GM23338 (cell line): ENCODE measurements at regions not wholly inside any gene's neighbourhood (a gene's known extent, or its start where the extent isn't known, plus 50 kb on each side); places are given as distances from the start of the nearest gene placed in this dataset.

ENCODE experiments used
- ATAC-seq: fragments of 200-7000 bp; cut with Tn5 transposase; 3 replicates; pipeline ENCODE4 v1.9.1; 2020
- DNase-seq: peaks from one replicate; pipeline ENCODE4 v3.0.0-alpha.2; 2015; ENCODE audit warnings: low spot score
- H2AFZ ChIP-seq: fragments of 200-600 bp; sonication (generic); 2 replicates; pipeline ENCODE4 v1.8.0; 2016; ENCODE audit warnings: antibody characterized with exemption, mild to moderate bottlenecking, moderate library complexity
- H3F3A ChIP-seq: fragments of 200-600 bp; sonication (generic); replicated peaks from 2 replicates; pipeline ENCODE4 v1.8.0; 2017; ENCODE audit warnings: antibody characterized with exemption, mixed run types, low read depth
- H3K27ac ChIP-seq: fragments of 200-600 bp; sonication (generic); 2 replicates; pipeline ENCODE4 v1.6.1; 2016; ENCODE audit warnings: low read depth
- H3K27me3 ChIP-seq: fragments of 200-600 bp; sonication (generic); 2 replicates; pipeline ENCODE4 v1.8.0; 2016; ENCODE audit warnings: mild to moderate bottlenecking, mixed run types, moderate library complexity; ENCODE audit not compliant: insufficient read depth
- H3K36me3 ChIP-seq: fragments of 200-600 bp; sonication (generic); 2 replicates; pipeline ENCODE4 v1.8.0; 2016; ENCODE audit warnings: mild to moderate bottlenecking; ENCODE audit not compliant: insufficient read depth
- H3K4me1 ChIP-seq: fragments of 200-600 bp; sonication (generic); 2 replicates; pipeline ENCODE4 v1.8.0; 2016; ENCODE audit warnings: mild to moderate bottlenecking, moderate library complexity; ENCODE audit not compliant: insufficient read depth
- H3K4me2 ChIP-seq: fragments of 200-600 bp; sonication (generic); 2 replicates; pipeline ENCODE4 v1.7.1; 2017; ENCODE audit warnings: mixed run types
- H3K4me3 ChIP-seq: fragments of 200-600 bp; sonication (generic); 2 replicates; pipeline ENCODE4 v1.6.1; 2016; ENCODE audit warnings: mixed run types
- H3K79me2 ChIP-seq: fragments of 200-600 bp; sonication (generic); replicated peaks from 2 replicates; pipeline ENCODE4 v1.8.0; 2017; ENCODE audit warnings: mild to moderate bottlenecking; ENCODE audit not compliant: insufficient read depth
- H3K9me2 ChIP-seq: fragments of 200-600 bp; sonication (generic); 2 replicates; pipeline ENCODE4 v1.8.0; 2017; ENCODE audit not compliant: insufficient read depth
- H4K20me1 ChIP-seq: fragments of 200-600 bp; sonication (generic); replicated peaks from 2 replicates; pipeline ENCODE4 v1.8.0; 2017; ENCODE audit warnings: mild to moderate bottlenecking; ENCODE audit not compliant: insufficient read depth
- H3K27ac Mint-ChIP-seq: 2 replicates; pipeline ENCODE4 v1.8.0; 2020; ENCODE audit warnings: inconsistent platforms, mild to moderate bottlenecking, moderate library complexity, mixed read lengths
- H3K27me3 Mint-ChIP-seq: 3 replicates; pipeline ENCODE4 v1.8.0; 2022; ENCODE audit warnings: low read depth, mild to moderate bottlenecking, moderate library complexity, mixed read lengths, inconsistent platforms; ENCODE audit not compliant: insufficient read depth, poor library complexity
- H3K36me3 Mint-ChIP-seq: 3 replicates; pipeline ENCODE4 v1.8.0; 2021; ENCODE audit warnings: low read depth, mild to moderate bottlenecking, inconsistent platforms, moderate library complexity, mixed read lengths
- H3K4me1 Mint-ChIP-seq: 3 replicates; pipeline ENCODE4 v1.8.0; 2020; ENCODE audit warnings: mild to moderate bottlenecking, inconsistent platforms, mixed read lengths
- H3K4me3 Mint-ChIP-seq: 3 replicates; pipeline ENCODE4 v1.8.0; 2021; ENCODE audit warnings: moderate library complexity, mild to moderate bottlenecking, inconsistent platforms, mixed read lengths
- H3K9me3 Mint-ChIP-seq: 3 replicates; pipeline ENCODE4 v1.8.0; 2020; ENCODE audit warnings: moderate library complexity, mild to moderate bottlenecking, inconsistent platforms, mixed read lengths
- EZH2 ChIP-seq: fragments of 200-600 bp; sonication (generic); IDR thresholded peaks from one replicate; pipeline ENCODE4 v1.8.0; 2017; ENCODE audit warnings: antibody characterized with exemption, mild to moderate bottlenecking, low read depth; ENCODE audit not compliant: unreplicated experiment
- NANOG ChIP-seq: IDR thresholded peaks from 2 replicates; pipeline ENCODE4 v1.6.1; 2016; ENCODE audit warnings: antibody characterized with exemption, borderline replicate concordance
- ZNF114 ChIP-seq: fragments of 250-450 bp; sonication (Bioruptor Pico); IDR thresholded peaks from 2 replicates; pipeline ENCODE4 v1.5.0; 2020; ENCODE audit warnings: mild to moderate bottlenecking, moderate library complexity
- ZNF331 ChIP-seq: fragments of 250-450 bp; sonication (Bioruptor Pico); IDR thresholded peaks from 2 replicates; pipeline ENCODE4 v1.5.0; 2020; ENCODE audit warnings: low read depth, mild to moderate bottlenecking, moderate library complexity
- TF ChIP-seq, protein P1 (sequence below): IDR thresholded peaks from one replicate; pipeline ENCODE4 v1.6.1; 2018; ENCODE audit warnings: antibody characterized with exemption; ENCODE audit not compliant: unreplicated experiment
- TF ChIP-seq, protein P2 (sequence below): IDR thresholded peaks from 2 replicates; pipeline ENCODE4 v1.6.1; 2016; ENCODE audit warnings: antibody characterized with exemption
- TF ChIP-seq, protein P3 (sequence below), 2 experiments: fragments of 200-600 bp in 1 of 2; sonication (generic) in 1 of 2; conservative IDR thresholded peaks; 2 replicates each; pipeline versions ENCODE4 v1.5.1 to v1.6.1; 2016 to 2017; ENCODE audit warnings: antibody characterized with exemption in 2 of 2, low read depth in 2 of 2, mild to moderate bottlenecking in 2 of 2, moderate library complexity in 1 of 2
- TF ChIP-seq, protein P4 (sequence below): fragments of 250-450 bp; sonication (Bioruptor Pico); IDR thresholded peaks from 2 replicates; pipeline ENCODE4 v1.5.0; 2020; ENCODE audit warnings: mild to moderate bottlenecking, moderate library complexity

DNA sequence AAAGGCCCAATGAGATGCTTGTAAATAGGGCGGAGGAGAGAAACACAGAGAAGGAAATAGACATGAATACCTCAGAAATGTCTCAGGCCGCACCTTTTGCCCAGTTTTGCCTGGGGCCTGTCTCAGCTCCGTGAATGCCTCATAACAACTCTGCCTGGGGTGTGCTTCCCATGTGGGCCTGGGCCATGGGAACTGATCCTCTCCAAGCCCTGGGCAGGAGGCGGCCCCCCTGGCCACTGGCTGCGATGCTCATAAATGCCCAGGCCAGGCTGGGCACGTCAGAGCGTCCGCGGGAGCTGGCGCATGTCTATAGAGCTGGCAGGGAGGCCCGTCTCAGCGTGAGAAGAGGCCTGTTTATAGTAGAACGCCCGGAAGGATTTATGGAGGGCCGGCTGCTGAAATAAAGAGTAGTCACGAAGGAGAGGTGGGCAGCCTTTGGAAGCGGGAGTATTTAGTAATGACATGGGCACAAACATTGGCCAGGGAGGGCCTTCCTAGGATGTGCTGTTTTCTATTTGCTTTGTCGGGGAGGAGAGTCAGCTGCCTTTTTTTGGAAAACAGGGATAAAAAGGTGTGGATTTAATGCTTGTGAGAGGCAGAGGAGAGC lies 85.9 kb upstream of the IGF1R start (continued):
- TF ChIP-seq, protein P1, sequence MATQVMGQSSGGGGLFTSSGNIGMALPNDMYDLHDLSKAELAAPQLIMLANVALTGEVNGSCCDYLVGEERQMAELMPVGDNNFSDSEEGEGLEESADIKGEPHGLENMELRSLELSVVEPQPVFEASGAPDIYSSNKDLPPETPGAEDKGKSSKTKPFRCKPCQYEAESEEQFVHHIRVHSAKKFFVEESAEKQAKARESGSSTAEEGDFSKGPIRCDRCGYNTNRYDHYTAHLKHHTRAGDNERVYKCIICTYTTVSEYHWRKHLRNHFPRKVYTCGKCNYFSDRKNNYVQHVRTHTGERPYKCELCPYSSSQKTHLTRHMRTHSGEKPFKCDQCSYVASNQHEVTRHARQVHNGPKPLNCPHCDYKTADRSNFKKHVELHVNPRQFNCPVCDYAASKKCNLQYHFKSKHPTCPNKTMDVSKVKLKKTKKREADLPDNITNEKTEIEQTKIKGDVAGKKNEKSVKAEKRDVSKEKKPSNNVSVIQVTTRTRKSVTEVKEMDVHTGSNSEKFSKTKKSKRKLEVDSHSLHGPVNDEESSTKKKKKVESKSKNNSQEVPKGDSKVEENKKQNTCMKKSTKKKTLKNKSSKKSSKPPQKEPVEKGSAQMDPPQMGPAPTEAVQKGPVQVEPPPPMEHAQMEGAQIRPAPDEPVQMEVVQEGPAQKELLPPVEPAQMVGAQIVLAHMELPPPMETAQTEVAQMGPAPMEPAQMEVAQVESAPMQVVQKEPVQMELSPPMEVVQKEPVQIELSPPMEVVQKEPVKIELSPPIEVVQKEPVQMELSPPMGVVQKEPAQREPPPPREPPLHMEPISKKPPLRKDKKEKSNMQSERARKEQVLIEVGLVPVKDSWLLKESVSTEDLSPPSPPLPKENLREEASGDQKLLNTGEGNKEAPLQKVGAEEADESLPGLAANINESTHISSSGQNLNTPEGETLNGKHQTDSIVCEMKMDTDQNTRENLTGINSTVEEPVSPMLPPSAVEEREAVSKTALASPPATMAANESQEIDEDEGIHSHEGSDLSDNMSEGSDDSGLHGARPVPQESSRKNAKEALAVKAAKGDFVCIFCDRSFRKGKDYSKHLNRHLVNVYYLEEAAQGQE: no peak

DNA sequence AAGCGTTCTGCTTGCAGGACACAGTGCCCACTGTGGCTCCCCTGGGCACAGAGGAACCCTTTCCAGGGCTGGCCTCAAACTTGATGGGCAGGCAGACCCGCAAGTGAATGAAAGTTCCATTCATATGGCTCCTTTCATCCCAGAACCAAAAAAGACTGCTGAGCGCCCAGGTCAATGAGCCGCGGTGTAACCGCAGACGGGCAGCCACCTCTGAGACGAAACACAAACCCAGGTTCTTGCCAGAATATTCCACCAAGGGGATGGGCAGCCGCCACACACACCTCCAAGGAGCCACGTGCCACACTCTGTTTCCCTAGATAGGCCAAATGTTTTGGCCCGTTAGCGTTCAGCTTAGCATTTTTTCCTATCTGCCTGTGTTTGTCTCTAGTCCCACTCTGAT lies 82.8 kb upstream of the IGF1R start:
- no peaks in the 10 kb centered on the region for H4K20me1 ChIP-seq
- H3K4me1 ChIP-seq: no peaks in the 10 kb centered on the region; the same call in 1 of the 2 replicates
- no peaks in the 10 kb centered on the region for H3K79me2 ChIP-seq
- Mint-ChIP-seq H3K27ac (no peak overlapping the region), H3K36me3 (no peaks in the 10 kb centered on the region), H3K27me3 (peaks cover 13% of the 10 kb centered on the region), H3K9me3 (no peaks in the 10 kb centered on the region), H3K4me1 (no peaks in the 10 kb centered on the region), H3K4me3 (no peak overlapping the region)
- no peaks in the 10 kb centered on the region for H3F3A ChIP-seq
- no peak for DNase-seq
- no peak for TF ChIP-seq ZNF114 (CRISPR knock-in tag)
- no peak for TF ChIP-seq ZNF331 (CRISPR knock-in tag)
- TF ChIP-seq, protein P2, sequence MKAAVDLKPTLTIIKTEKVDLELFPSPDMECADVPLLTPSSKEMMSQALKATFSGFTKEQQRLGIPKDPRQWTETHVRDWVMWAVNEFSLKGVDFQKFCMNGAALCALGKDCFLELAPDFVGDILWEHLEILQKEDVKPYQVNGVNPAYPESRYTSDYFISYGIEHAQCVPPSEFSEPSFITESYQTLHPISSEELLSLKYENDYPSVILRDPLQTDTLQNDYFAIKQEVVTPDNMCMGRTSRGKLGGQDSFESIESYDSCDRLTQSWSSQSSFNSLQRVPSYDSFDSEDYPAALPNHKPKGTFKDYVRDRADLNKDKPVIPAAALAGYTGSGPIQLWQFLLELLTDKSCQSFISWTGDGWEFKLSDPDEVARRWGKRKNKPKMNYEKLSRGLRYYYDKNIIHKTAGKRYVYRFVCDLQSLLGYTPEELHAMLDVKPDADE: no peak
- TF ChIP-seq EZH2: no peak
- TF ChIP-seq, protein P3, sequence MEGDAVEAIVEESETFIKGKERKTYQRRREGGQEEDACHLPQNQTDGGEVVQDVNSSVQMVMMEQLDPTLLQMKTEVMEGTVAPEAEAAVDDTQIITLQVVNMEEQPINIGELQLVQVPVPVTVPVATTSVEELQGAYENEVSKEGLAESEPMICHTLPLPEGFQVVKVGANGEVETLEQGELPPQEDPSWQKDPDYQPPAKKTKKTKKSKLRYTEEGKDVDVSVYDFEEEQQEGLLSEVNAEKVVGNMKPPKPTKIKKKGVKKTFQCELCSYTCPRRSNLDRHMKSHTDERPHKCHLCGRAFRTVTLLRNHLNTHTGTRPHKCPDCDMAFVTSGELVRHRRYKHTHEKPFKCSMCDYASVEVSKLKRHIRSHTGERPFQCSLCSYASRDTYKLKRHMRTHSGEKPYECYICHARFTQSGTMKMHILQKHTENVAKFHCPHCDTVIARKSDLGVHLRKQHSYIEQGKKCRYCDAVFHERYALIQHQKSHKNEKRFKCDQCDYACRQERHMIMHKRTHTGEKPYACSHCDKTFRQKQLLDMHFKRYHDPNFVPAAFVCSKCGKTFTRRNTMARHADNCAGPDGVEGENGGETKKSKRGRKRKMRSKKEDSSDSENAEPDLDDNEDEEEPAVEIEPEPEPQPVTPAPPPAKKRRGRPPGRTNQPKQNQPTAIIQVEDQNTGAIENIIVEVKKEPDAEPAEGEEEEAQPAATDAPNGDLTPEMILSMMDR (conservative IDR thresholded peaks at IDR 0.05; ENCODE audit: low read depth in 2 of 2): no peak
- TF ChIP-seq, protein P4, sequence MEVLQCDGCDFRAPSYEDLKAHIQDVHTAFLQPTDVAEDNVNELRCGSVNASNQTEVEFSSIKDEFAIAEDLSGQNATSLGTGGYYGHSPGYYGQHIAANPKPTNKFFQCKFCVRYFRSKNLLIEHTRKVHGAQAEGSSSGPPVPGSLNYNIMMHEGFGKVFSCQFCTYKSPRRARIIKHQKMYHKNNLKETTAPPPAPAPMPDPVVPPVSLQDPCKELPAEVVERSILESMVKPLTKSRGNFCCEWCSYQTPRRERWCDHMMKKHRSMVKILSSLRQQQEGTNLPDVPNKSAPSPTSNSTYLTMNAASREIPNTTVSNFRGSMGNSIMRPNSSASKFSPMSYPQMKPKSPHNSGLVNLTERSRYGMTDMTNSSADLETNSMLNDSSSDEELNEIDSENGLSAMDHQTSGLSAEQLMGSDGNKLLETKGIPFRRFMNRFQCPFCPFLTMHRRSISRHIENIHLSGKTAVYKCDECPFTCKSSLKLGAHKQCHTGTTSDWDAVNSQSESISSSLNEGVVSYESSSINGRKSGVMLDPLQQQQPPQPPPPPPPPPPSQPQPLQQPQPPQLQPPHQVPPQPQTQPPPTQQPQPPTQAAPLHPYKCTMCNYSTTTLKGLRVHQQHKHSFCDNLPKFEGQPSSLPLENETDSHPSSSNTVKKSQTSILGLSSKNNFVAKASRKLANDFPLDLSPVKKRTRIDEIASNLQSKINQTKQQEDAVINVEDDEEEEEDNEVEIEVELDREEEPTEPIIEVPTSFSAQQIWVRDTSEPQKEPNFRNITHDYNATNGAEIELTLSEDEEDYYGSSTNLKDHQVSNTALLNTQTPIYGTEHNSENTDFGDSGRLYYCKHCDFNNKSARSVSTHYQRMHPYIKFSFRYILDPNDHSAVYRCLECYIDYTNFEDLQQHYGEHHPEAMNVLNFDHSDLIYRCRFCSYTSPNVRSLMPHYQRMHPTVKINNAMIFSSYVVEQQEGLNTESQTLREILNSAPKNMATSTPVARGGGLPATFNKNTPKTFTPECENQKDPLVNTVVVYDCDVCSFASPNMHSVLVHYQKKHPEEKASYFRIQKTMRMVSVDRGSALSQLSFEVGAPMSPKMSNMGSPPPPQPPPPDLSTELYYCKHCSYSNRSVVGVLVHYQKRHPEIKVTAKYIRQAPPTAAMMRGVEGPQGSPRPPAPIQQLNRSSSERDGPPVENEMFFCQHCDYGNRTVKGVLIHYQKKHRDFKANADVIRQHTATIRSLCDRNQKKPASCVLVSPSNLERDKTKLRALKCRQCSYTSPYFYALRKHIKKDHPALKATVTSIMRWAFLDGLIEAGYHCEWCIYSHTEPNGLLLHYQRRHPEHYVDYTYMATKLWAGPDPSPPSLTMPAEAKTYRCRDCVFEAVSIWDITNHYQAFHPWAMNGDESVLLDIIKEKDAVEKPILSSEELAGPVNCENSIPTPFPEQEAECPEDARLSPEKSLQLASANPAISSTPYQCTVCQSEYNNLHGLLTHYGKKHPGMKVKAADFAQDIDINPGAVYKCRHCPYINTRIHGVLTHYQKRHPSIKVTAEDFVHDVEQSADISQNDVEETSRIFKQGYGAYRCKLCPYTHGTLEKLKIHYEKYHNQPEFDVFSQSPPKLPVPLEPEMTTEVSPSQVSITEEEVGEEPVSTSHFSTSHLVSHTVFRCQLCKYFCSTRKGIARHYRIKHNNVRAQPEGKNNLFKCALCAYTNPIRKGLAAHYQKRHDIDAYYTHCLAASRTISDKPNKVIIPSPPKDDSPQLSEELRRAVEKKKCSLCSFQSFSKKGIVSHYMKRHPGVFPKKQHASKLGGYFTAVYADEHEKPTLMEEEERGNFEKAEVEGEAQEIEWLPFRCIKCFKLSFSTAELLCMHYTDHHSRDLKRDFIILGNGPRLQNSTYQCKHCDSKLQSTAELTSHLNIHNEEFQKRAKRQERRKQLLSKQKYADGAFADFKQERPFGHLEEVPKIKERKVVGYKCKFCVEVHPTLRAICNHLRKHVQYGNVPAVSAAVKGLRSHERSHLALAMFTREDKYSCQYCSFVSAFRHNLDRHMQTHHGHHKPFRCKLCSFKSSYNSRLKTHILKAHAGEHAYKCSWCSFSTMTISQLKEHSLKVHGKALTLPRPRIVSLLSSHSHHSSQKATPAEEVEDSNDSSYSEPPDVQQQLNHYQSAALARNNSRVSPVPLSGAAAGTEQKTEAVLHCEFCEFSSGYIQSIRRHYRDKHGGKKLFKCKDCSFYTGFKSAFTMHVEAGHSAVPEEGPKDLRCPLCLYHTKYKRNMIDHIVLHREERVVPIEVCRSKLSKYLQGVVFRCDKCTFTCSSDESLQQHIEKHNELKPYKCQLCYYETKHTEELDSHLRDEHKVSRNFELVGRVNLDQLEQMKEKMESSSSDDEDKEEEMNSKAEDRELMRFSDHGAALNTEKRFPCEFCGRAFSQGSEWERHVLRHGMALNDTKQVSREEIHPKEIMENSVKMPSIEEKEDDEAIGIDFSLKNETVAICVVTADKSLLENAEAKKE (CRISPR knock-in tag): no peak
- TF ChIP-seq NANOG: no peak
- no peak for ATAC-seq
- no peak overlapping the region for H3K27ac ChIP-seq
- peak overlapping the region; percentile 72; the same call in 1 of the 2 replicates for H2AFZ ChIP-seq
- no peaks in the 10 kb centered on the region for H3K9me2 ChIP-seq
- no peaks in the 10 kb centered on the region for H3K27me3 ChIP-seq
- no peaks in the 10 kb centered on the region for H3K36me3 ChIP-seq
- H3K4me3 ChIP-seq: no peak overlapping the region
- no peak overlapping the region for H3K4me2 ChIP-seq
